H9 (cell line): ENCODE measurements at regions not wholly inside any gene's neighbourhood (a gene's known extent, or its start where the extent isn't known, plus 50 kb on each side); places are given as distances from the start of the nearest gene placed in this dataset.
"Not testable (repeated sequence)": the region's sequence is repeated elsewhere in the genome, so short reads cannot be mapped to it uniquely, and the experiment has no call there.

Source experiments
- DNase-seq: peaks from one replicate; pipeline ENCODE4 v3.0.0-alpha.2; 2017
- H2AFZ ChIP-seq: one replicate; pipeline ENCODE4 v1.6.1; 2013; ENCODE audit warnings: mild to moderate bottlenecking, low read length, control low read depth, moderate library complexity
- H2AK5ac ChIP-seq: 2 replicates; pipeline ENCODE4 v1.6.1; 2013; ENCODE audit warnings: low read length, control low read depth, mixed read lengths; ENCODE audit not compliant: insufficient read length
- H2BK120ac ChIP-seq: one replicate; pipeline ENCODE4 v1.6.1; 2013; ENCODE audit warnings: low read depth, mild to moderate bottlenecking, low read length, control low read depth, inconsistent platforms; ENCODE audit not compliant: poor library complexity, severe bottlenecking
- H2BK12ac ChIP-seq: 2 replicates; pipeline ENCODE4 v1.6.1; 2013; ENCODE audit warnings: low read length, control low read depth, mixed read lengths, low read depth; ENCODE audit not compliant: insufficient read length
- H2BK15ac ChIP-seq: 2 replicates; pipeline ENCODE4 v1.6.1; 2013; ENCODE audit warnings: low read depth, low read length, control low read depth
- H2BK20ac ChIP-seq: one replicate; pipeline ENCODE4 v1.6.1; 2013; ENCODE audit warnings: low read depth, mild to moderate bottlenecking, low read length, control low read depth, inconsistent platforms; ENCODE audit not compliant: poor library complexity, severe bottlenecking
- H2BK5ac ChIP-seq: 2 replicates; pipeline ENCODE4 v1.6.1; 2013; ENCODE audit warnings: low read length, control low read depth, mixed read lengths; ENCODE audit not compliant: insufficient read length
- H3K14ac ChIP-seq: 2 replicates; pipeline ENCODE4 v1.6.1; 2013; ENCODE audit warnings: low read length, control low read depth; ENCODE audit not compliant: insufficient read depth
- H3K18ac ChIP-seq: 2 replicates; pipeline ENCODE4 v1.6.1; 2013; ENCODE audit warnings: low read depth, mild to moderate bottlenecking, mixed read lengths, low read length, control low read depth; ENCODE audit not compliant: insufficient read length
- H3K23ac ChIP-seq: 2 replicates; pipeline ENCODE4 v1.6.1; 2013; ENCODE audit warnings: low read length, control low read depth, mixed read lengths, low read depth; ENCODE audit not compliant: insufficient read length
- H3K23me2 ChIP-seq: 2 replicates; pipeline ENCODE4 v1.6.1; 2013; ENCODE audit warnings: low read depth, mild to moderate bottlenecking, mixed read lengths, low read length, control low read depth; ENCODE audit not compliant: insufficient read length, poor library complexity, severe bottlenecking
- H3K27ac ChIP-seq: 2 replicates; pipeline ENCODE4 v1.5.1; 2013; ENCODE audit warnings: low read length, control low read depth, mixed read lengths, low read depth; ENCODE audit not compliant: insufficient read length
- H3K27me3 ChIP-seq: 2 replicates; pipeline ENCODE4 v1.6.1; 2013; ENCODE audit warnings: low read length, control low read depth, inconsistent platforms; ENCODE audit not compliant: insufficient read depth
- H3K4ac ChIP-seq: 2 replicates; pipeline ENCODE4 v1.6.1; 2013; ENCODE audit warnings: low read depth, mild to moderate bottlenecking, control low read depth, inconsistent platforms, low read length, moderate library complexity
- H3K4me1 ChIP-seq: 2 replicates; pipeline ENCODE4 v1.6.1; 2013; ENCODE audit warnings: low read length, control low read depth, inconsistent platforms; ENCODE audit not compliant: insufficient read depth
- H3K4me2 ChIP-seq: 2 replicates; pipeline ENCODE4 v1.6.1; 2013; ENCODE audit warnings: low read length, control low read depth, mixed read lengths; ENCODE audit not compliant: insufficient read length, insufficient read depth
- H3K56ac ChIP-seq: 2 replicates; pipeline ENCODE4 v1.6.1; 2013; ENCODE audit warnings: low read depth, mild to moderate bottlenecking, mixed read lengths, low read length, control low read depth; ENCODE audit not compliant: insufficient read length
- H3K79me1 ChIP-seq: 2 replicates; pipeline ENCODE4 v1.6.1; 2013; ENCODE audit warnings: low read depth, mild to moderate bottlenecking, moderate library complexity, low read length, control low read depth, inconsistent platforms; ENCODE audit not compliant: insufficient read depth, poor library complexity, severe bottlenecking
- H3K79me2 ChIP-seq: 2 replicates; pipeline ENCODE4 v1.6.1; 2013; ENCODE audit warnings: low read length, control low read depth, inconsistent platforms; ENCODE audit not compliant: insufficient read depth
- H3K9ac ChIP-seq: 2 replicates; pipeline ENCODE4 v1.6.1; 2013; ENCODE audit warnings: low read length, control low read depth, mixed read lengths; ENCODE audit not compliant: insufficient read length; ENCODE audit errors: extremely low read depth
- H3K9me3 ChIP-seq: one replicate; pipeline ENCODE4 v1.6.1; 2013; ENCODE audit warnings: low read depth, low read length, inconsistent platforms; ENCODE audit not compliant: control insufficient read depth
- H3T11ph ChIP-seq: one replicate; pipeline ENCODE4 v1.6.1; 2013; ENCODE audit warnings: mild to moderate bottlenecking, low read length, control low read depth, inconsistent platforms
- H4K20me1 ChIP-seq: one replicate; pipeline ENCODE4 v1.6.1; 2013; ENCODE audit not compliant: control insufficient read depth, insufficient read length, insufficient read depth
- H4K5ac ChIP-seq: 2 replicates; pipeline ENCODE4 v1.6.1; 2013; ENCODE audit warnings: low read depth, mild to moderate bottlenecking, mixed read lengths, low read length, control low read depth; ENCODE audit not compliant: insufficient read length
- H4K8ac ChIP-seq: replicated peaks from 2 replicates; pipeline ENCODE4 v1.6.1; 2013; ENCODE audit warnings: low read length, control low read depth, mixed read lengths, low read depth; ENCODE audit not compliant: insufficient read length
- H4K91ac ChIP-seq: 2 replicates; pipeline ENCODE4 v1.6.1; 2013; ENCODE audit warnings: low read depth, mild to moderate bottlenecking, moderate library complexity, mixed read lengths, low read length, control low read depth; ENCODE audit not compliant: insufficient read length
- H3K27ac Mint-ChIP-seq, 3 experiments: 2 replicates in 2 of 3; 3 replicates in 1 of 3; pipeline ENCODE4 v1.8.0; 2020 to 2021; ENCODE audit warnings: mixed read lengths in 3 of 3, mild to moderate bottlenecking in 1 of 3, moderate library complexity in 1 of 3
- H3K27me3 Mint-ChIP-seq: 2 replicates; pipeline ENCODE4 v1.8.0; 2021; ENCODE audit warnings: low read depth, mild to moderate bottlenecking, moderate library complexity, mixed read lengths
- H3K36me3 Mint-ChIP-seq, 3 experiments: 2 replicates in 2 of 3; 3 replicates in 1 of 3; pipeline ENCODE4 v1.8.0; 2020 to 2021; ENCODE audit warnings: low read depth in 3 of 3, mixed read lengths in 3 of 3; ENCODE audit not compliant: insufficient read depth in 1 of 3
- H3K4me1 Mint-ChIP-seq, 2 experiments: 2 replicates each; pipeline ENCODE4 v1.8.0; 2020; ENCODE audit warnings: mixed read lengths in 2 of 2
- H3K4me3 Mint-ChIP-seq, 2 experiments: 2 replicates in 1 of 2; 3 replicates in 1 of 2; pipeline ENCODE4 v1.8.0; 2020 to 2021; ENCODE audit warnings: mild to moderate bottlenecking in 2 of 2, mixed read lengths in 2 of 2, moderate library complexity in 1 of 2
- H3K9me3 Mint-ChIP-seq, 2 experiments: 2 replicates in 1 of 2; 3 replicates in 1 of 2; pipeline ENCODE4 v1.8.0; 2020; ENCODE audit warnings: mild to moderate bottlenecking in 2 of 2, mixed read lengths in 2 of 2, moderate library complexity in 1 of 2
- WGBS: extraction: QIAGEN DNeasy Blood & Tissue Kit; methylation state at CpG from one replicate; pipeline ENCODE4 v1.1.7; 2013; ENCODE audit warnings: missing lambda C conversion rate, low lambda C conversion rate, mixed read lengths; ENCODE audit not compliant: insufficient read length; ENCODE audit errors: extremely low coverage; 5-methylcytosine and 5-hydroxymethylcytosine counted together
- TF ChIP-seq, protein P1 (sequence below): fragments of 200-600 bp; sonication (generic); conservative IDR thresholded peaks from 3 replicates; pipeline ENCODE4 v1.8.0; 2021; ENCODE audit warnings: antibody characterized with exemption, mild to moderate bottlenecking

DNA sequence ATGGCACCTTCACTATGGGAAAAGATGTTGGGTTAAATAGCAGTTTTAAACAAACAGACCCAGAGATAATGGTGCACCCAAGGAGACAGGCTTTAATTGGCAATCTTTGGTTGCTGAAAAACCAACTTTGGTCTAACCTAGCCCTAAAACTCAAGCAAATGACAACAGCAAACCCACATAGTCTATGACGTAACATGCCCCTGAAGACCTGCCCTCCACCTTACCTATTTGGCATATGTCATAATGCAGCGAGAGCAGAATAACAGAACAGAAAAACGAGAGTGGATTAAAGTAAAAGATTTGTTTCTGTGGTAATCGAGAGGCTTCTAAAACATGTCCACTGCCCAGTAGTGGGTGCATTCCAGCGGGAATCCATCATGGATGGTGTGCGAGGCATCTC lies 200.7 kb downstream of the DCDC2C start:
- no peak overlapping the region for H3K18ac ChIP-seq
- Mint-ChIP-seq H3K27ac (no peak overlapping the region), H3K9me3 (peaks cover 31 to 37% of the 10 kb centered on the region in 2 experiments), H3K27me3 (peaks cover 2% of the 10 kb centered on the region), H3K4me1 (0 out of 4 replicates have a peak, but pooled peaks cover 0 to 2% of the 10 kb centered on the region in 2 experiments), H3K36me3 (peaks cover 7 to 17% (median 16%) of the 10 kb centered on the region in 3 experiments), H3K4me3 (no peak overlapping the region)
- H3K9me3 ChIP-seq, result peaks cover 15% of the 10 kb centered on the region
- H3K27ac ChIP-seq, result no peak overlapping the region
- H2BK12ac ChIP-seq, result no peak overlapping the region
- no peak overlapping the region for H3K14ac ChIP-seq
- H3K4me2 ChIP-seq, result no peak overlapping the region
- H2BK5ac ChIP-seq, result no peak overlapping the region
- no peak overlapping the region for H4K91ac ChIP-seq
- H2AFZ ChIP-seq, result no peak overlapping the region
- H4K5ac ChIP-seq, result no peak overlapping the region
- H3K79me1 ChIP-seq, result no peaks in the 10 kb centered on the region
- H2BK120ac ChIP-seq, result no peak overlapping the region
- no peak for DNase-seq
- H3T11ph ChIP-seq, result no peak overlapping the region
- no peaks in the 10 kb centered on the region for H3K79me2 ChIP-seq
- no peak overlapping the region for H3K4ac ChIP-seq
- no peaks in the 10 kb centered on the region for H3K27me3 ChIP-seq
- H3K56ac ChIP-seq, result no peak overlapping the region
- no peaks in the 10 kb centered on the region for H3K23me2 ChIP-seq
- H2BK15ac ChIP-seq, result no peak overlapping the region
- no peak overlapping the region for H2BK20ac ChIP-seq
- no peak overlapping the region for H2AK5ac ChIP-seq
- no peak overlapping the region for H4K8ac ChIP-seq
- WGBS, result no CpG with 5 or more reads among the region's 6 CpGs
- TF ChIP-seq, protein P1, sequence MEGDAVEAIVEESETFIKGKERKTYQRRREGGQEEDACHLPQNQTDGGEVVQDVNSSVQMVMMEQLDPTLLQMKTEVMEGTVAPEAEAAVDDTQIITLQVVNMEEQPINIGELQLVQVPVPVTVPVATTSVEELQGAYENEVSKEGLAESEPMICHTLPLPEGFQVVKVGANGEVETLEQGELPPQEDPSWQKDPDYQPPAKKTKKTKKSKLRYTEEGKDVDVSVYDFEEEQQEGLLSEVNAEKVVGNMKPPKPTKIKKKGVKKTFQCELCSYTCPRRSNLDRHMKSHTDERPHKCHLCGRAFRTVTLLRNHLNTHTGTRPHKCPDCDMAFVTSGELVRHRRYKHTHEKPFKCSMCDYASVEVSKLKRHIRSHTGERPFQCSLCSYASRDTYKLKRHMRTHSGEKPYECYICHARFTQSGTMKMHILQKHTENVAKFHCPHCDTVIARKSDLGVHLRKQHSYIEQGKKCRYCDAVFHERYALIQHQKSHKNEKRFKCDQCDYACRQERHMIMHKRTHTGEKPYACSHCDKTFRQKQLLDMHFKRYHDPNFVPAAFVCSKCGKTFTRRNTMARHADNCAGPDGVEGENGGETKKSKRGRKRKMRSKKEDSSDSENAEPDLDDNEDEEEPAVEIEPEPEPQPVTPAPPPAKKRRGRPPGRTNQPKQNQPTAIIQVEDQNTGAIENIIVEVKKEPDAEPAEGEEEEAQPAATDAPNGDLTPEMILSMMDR, result no peak
- no peak overlapping the region for H3K9ac ChIP-seq
- H3K23ac ChIP-seq, result no peak overlapping the region
- no peaks in the 10 kb centered on the region for H4K20me1 ChIP-seq
- H3K4me1 ChIP-seq, result no peaks in the 10 kb centered on the region

DNA sequence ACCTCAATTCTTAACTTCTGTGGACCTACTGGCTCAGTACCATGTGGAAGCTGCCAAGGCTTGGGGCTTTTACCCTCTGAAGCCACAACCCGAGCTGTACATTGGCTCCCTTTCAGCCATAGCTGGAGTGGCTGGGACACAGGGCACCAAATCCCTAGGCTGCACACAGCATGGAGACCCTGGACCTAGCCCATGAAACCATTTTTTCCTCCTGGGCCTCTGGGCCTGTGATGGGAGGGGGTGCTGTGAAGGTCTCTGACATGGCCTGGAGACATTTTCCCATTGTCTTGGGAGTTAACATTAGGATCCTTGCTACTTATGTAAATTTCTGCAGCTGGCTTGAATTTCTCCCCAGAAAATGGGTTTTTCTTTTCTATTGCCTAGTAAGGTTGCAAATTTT lies 205.1 kb downstream of the DCDC2C start:
- H3K9me3 Mint-ChIP-seq, result peaks cover 45 to 56% of the 10 kb centered on the region in 2 experiments
- DNase-seq, H3K23ac ChIP-seq: not testable (repeated sequence)

More for the DNA sequence above, 205.1 kb downstream of the DCDC2C start:
- not testable (repeated sequence) for H4K91ac ChIP-seq, H2BK120ac ChIP-seq, H3K4me1 Mint-ChIP-seq, H3K4me2 ChIP-seq, H3T11ph ChIP-seq, H2BK12ac ChIP-seq, H3K9ac ChIP-seq, H3K27me3 ChIP-seq, H3K79me1 ChIP-seq, H3K56ac ChIP-seq, H3K79me2 ChIP-seq, H3K4ac ChIP-seq, H4K20me1 ChIP-seq, H2AFZ ChIP-seq, H4K5ac ChIP-seq, H3K4me3 Mint-ChIP-seq, H2BK20ac ChIP-seq, H3K27ac Mint-ChIP-seq, H3K18ac ChIP-seq, H2BK5ac ChIP-seq, H3K23me2 ChIP-seq, H2BK15ac ChIP-seq, H4K8ac ChIP-seq, H2AK5ac ChIP-seq, H3K27ac ChIP-seq, H3K27me3 Mint-ChIP-seq, H3K14ac ChIP-seq, H3K4me1 ChIP-seq
- H3K9me3 ChIP-seq, result peaks cover 19% of the 10 kb centered on the region
- peaks cover 17 to 27% (median 25%) of the 10 kb centered on the region in 3 experiments for H3K36me3 Mint-ChIP-seq
- WGBS, result no CpG with 5 or more reads among the region's 1 CpG
